Lower lobe of right lung (tissue), 2 donors: ENCODE measurements at regions not wholly inside any gene's neighbourhood (a gene's known extent, or its start where the extent isn't known, plus 50 kb on each side); places are given as distances from the start of the nearest gene placed in this dataset.
"Not testable (repeated sequence)": the region's sequence is repeated elsewhere in the genome, so short reads cannot be mapped to it uniquely, and the experiment has no call there.

Experiments used
- ATAC-seq, 2 donors: fragments of 200-7000 bp; cut with Tn5 transposase; one replicate each; pipeline ENCODE4 v1.9.1; 2020 to 2022; ENCODE audit warnings: mild to moderate bottlenecking in 2 of 2, moderate library complexity in 2 of 2
- DNase-seq: peaks from one replicate; pipeline ENCODE4 v3.0.0-alpha.2; 2020
- H3K27ac ChIP-seq: fragments of 200-600 bp; one replicate; pipeline ENCODE4 v1.8.0; 2022
- H3K27me3 ChIP-seq: fragments of 200-600 bp; one replicate; pipeline ENCODE4 v1.8.0; 2022; ENCODE audit warnings: low read depth
- H3K36me3 ChIP-seq: fragments of 200-600 bp; one replicate; pipeline ENCODE4 v1.8.0; 2022; ENCODE audit warnings: mild to moderate bottlenecking
- H3K4me1 ChIP-seq: fragments of 200-600 bp; one replicate; pipeline ENCODE4 v1.8.0; 2022
- H3K4me3 ChIP-seq: fragments of 200-600 bp; one replicate; pipeline ENCODE4 v1.8.0; 2022; ENCODE audit warnings: mild to moderate bottlenecking
- H3K9me3 ChIP-seq: fragments of 200-600 bp; one replicate; pipeline ENCODE4 v1.8.0; 2022
- intact Hi-C: fragments of 100-400 bp; cut with DNase I; formaldehyde crosslinking; loops from one replicate; pipeline ENCODE4 v1.11.0; 2022
- TF ChIP-seq, protein P1 (sequence below): fragments of 200-600 bp; IDR thresholded peaks from one replicate; pipeline ENCODE4 v1.8.0; 2022; ENCODE audit warnings: antibody characterized with exemption, mild to moderate bottlenecking
- donor health status: DM: no; HTN: yes; CAD: no; lungs with severe emphysema.

DNA sequence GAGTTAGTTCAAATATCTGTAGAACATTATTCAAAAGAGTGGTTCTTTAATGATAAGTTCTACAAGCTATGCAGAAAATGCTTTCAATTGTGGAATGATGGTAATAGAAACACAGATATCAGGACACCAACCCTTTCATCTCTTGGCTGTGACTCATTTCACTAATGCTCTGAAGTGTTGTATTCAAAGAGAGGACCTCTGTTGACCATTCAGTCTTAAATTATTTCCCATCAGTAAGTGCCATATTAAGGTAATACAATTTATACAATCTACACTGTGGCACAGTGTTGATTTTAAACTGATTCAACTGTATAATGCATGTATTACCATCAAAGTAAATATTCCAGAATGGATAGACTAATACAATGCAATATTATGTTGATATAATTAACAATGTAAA is 289.0 kb upstream of the ADGRL3 start:
- DNase-seq (no peak), ATAC-seq (no peak)
- TF ChIP-seq, protein P1, sequence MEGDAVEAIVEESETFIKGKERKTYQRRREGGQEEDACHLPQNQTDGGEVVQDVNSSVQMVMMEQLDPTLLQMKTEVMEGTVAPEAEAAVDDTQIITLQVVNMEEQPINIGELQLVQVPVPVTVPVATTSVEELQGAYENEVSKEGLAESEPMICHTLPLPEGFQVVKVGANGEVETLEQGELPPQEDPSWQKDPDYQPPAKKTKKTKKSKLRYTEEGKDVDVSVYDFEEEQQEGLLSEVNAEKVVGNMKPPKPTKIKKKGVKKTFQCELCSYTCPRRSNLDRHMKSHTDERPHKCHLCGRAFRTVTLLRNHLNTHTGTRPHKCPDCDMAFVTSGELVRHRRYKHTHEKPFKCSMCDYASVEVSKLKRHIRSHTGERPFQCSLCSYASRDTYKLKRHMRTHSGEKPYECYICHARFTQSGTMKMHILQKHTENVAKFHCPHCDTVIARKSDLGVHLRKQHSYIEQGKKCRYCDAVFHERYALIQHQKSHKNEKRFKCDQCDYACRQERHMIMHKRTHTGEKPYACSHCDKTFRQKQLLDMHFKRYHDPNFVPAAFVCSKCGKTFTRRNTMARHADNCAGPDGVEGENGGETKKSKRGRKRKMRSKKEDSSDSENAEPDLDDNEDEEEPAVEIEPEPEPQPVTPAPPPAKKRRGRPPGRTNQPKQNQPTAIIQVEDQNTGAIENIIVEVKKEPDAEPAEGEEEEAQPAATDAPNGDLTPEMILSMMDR: no peak
- Histone ChIP-seq H3K4me1 (no peaks in the 10 kb centered on the region), H3K27me3 (no peaks in the 10 kb centered on the region), H3K36me3 (no peaks in the 10 kb centered on the region), H3K4me3 (no peak overlapping the region), H3K27ac (no peak overlapping the region), H3K9me3 (no peaks in the 10 kb centered on the region)
- intact Hi-C loops: no loop called here

DNA sequence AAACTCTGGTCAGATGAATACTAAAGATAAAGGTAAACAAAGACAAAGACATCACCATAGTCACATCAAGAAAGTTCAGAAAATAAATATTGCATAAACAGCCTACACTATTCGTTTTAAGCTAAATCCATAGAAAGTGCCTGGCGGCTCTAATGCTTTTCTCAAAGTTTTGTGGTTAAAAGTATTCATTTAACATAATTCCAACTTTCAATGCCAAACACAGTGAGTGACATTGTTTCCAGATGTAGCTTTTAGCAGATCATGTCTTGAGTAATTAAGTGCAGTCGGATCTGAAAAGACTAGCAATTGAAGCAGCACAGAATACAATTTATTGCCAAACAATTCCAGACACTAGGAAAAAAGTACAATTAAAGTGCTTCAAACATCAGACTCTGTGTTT is 287.1 kb upstream of the ADGRL3 start:
- H3K4me3 ChIP-seq: no peak overlapping the region
- TF ChIP-seq, protein P1: no peak
- H3K27me3 ChIP-seq: no peaks in the 10 kb centered on the region
- no peaks in the 10 kb centered on the region for H3K36me3 ChIP-seq
- no peaks in the 10 kb centered on the region for H3K9me3 ChIP-seq
- H3K4me1 ChIP-seq: no peaks in the 10 kb centered on the region
- H3K27ac ChIP-seq: no peak overlapping the region
- no peak for ATAC-seq
- intact Hi-C loops: no loop called here
- DNase-seq: no peak

DNA sequence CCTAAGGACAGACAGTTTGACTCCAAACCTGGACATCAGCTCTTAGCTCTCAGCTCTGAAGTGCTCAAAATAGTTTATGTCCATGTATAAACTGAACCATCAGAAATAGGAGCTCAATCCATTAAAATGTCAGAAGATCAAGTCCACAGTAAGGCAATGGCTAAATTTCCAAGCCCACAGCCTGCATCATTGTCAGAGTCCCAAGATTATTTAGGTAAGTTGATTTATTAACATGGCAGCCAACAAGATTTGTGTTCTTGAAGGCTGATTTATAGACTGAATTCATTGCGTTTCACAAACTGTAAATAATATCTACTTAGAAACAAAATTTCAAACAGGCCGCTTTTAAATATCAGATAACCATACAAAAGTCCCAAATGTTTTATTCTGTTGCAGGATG is 286.5 kb upstream of the ADGRL3 start:
- Histone ChIP-seq H3K4me1 (no peaks in the 10 kb centered on the region), H3K9me3 (no peaks in the 10 kb centered on the region), H3K36me3 (no peaks in the 10 kb centered on the region), H3K4me3 (no peak overlapping the region), H3K27me3 (no peaks in the 10 kb centered on the region), H3K27ac (no peak overlapping the region)
- ATAC-seq (no peak), DNase-seq (no peak)
- intact Hi-C loops: no loop called here
- TF ChIP-seq, protein P1: no peak

DNA sequence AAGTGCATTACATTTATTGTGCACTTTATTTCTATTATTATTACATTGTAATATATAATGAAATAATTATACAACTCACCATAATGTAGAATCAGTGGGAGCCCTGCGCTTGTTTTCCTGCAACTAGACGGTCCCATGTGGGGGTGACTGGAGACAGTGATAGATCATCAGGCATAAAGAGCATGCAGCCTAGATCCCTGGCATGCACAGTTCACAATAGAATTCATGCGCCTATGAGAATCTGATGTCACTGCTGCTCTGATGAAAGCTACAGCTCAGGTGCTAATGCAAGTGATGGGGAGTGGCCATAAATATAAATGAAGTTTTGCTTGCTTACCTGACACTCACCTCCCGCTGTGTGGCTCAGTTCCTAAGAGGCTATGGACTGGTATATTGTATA is 278.4 kb upstream of the ADGRL3 start:
- H3K4me3 ChIP-seq, H3K9me3 ChIP-seq, H3K36me3 ChIP-seq, H3K27ac ChIP-seq, ATAC-seq, H3K4me1 ChIP-seq, DNase-seq, intact Hi-C loops, H3K27me3 ChIP-seq: not testable (repeated sequence)

DNA sequence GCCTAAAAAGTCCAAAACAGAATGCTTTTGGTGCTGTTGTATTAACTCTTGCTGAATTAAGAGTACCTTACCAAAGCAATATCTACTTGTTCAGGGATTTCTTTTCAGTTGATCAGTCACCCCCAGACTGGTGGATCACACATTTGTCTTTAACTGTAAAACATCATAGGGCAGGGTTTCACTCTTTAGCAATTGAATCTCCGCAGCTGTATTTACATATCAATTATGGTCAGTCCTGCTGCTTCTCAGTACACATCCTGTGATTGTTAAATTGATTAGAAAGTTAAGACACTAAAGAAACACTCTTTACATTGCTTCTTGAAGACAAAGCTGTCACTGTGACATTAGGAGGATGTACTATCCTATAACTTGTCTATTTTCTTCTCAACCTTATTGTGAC is 277.1 kb upstream of the ADGRL3 start:
- no peaks in the 10 kb centered on the region for H3K27me3 ChIP-seq
- TF ChIP-seq, protein P1: no peak
- no peaks in the 10 kb centered on the region for H3K9me3 ChIP-seq
- DNase-seq (no peak), ATAC-seq (no peak)
- no peaks in the 10 kb centered on the region for H3K4me1 ChIP-seq
- no peak overlapping the region for H3K27ac ChIP-seq
- no peak overlapping the region for H3K4me3 ChIP-seq
- intact Hi-C loops: no loop called here
- H3K36me3 ChIP-seq: no peaks in the 10 kb centered on the region

DNA sequence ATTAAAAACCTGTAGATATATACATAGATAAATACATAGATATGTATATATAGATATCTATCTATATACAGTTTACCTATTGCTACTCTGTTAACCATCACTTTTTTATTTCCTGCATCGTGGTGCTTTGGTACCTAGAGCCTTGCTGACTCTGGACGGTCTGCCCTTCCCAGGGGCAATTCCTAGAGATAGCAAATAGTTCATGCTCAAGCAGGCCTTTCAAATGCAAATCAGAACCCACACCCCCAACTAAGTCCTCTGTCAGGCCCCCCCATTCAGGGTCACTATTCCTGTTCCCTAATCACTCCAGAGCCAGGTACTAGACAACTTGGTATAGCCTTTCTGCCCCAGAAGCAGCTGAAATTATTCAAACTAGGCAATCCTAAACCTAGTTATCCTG is 273.5 kb upstream of the ADGRL3 start:
- DNase-seq (no peak), ATAC-seq (no peak)
- no peaks in the 10 kb centered on the region for H3K4me1 ChIP-seq
- H3K36me3 ChIP-seq: no peaks in the 10 kb centered on the region
- no peak overlapping the region for H3K27ac ChIP-seq
- intact Hi-C loops: no loop called here
- H3K27me3 ChIP-seq: no peaks in the 10 kb centered on the region
- TF ChIP-seq, protein P1: no peak
- H3K4me3 ChIP-seq: no peak overlapping the region
- H3K9me3 ChIP-seq: no peaks in the 10 kb centered on the region
